Neural crest cell (in vitro differentiated cells): ENCODE measurements at regions not wholly inside any gene's neighbourhood (a gene's known extent, or its start where the extent isn't known, plus 50 kb on each side); places are given as distances from the start of the nearest gene placed in this dataset.

Experiments
- DNase-seq: peaks from one replicate; pipeline ENCODE4 v3.0.0; 2021; ENCODE audit warnings: low read depth, mixed read lengths, low spot score
- H3K27ac Mint-ChIP-seq: one replicate; pipeline ENCODE4 v1.8.0; 2021; ENCODE audit warnings: mild to moderate bottlenecking, mixed read lengths; ENCODE audit not compliant: unreplicated experiment
- H3K27me3 Mint-ChIP-seq: 2 replicates; pipeline ENCODE4 v1.8.0; 2021; ENCODE audit warnings: low read depth, mild to moderate bottlenecking, mixed read lengths
- H3K36me3 Mint-ChIP-seq: 2 replicates; pipeline ENCODE4 v1.8.0; 2021; ENCODE audit warnings: low read depth, mild to moderate bottlenecking, mixed read lengths
- H3K4me1 Mint-ChIP-seq: 2 replicates; pipeline ENCODE4 v1.8.0; 2021; ENCODE audit warnings: mixed read lengths
- H3K4me3 Mint-ChIP-seq: one replicate; pipeline ENCODE4 v1.8.0; 2021; ENCODE audit warnings: mild to moderate bottlenecking, mixed read lengths
- H3K9me3 Mint-ChIP-seq: 2 replicates; pipeline ENCODE4 v1.8.0; 2021; ENCODE audit warnings: mixed read lengths
- CTCF ChIP-seq: fragments of 200-600 bp; sonication (generic); conservative IDR thresholded peaks from 2 replicates; pipeline ENCODE4 v1.5.0; 2021; ENCODE audit warnings: antibody characterized with exemption, mild to moderate bottlenecking

DNA sequence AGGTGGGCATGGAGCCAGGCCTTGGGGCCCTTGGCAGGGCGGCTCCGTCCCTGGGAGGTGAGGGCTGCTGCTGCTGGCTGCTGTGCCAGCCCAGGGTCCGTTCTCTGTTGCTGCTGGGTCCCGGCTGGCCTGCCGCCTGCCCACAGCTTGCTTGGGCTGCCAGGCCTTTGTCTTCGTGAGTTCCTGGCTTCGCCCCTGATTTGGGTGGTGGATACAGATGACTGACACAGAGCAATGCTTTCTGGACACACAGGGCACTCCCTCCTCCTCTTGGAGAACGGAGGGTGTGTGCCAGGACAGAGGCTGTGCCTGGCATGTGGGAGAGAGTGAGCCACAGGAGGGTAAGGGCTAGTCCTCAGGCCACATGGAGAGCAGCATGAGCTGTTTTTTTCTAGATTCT lies 166.1 kb downstream of the MACROH2A1 start:
- TF ChIP-seq CTCF = no peak
- Mint-ChIP-seq H3K4me3 (no peak overlapping the region), H3K27me3 (peaks cover 3% of the 10 kb centered on the region), H3K36me3 (no peaks in the 10 kb centered on the region), H3K9me3 (no peaks in the 10 kb centered on the region), H3K4me1 (no peaks in the 10 kb centered on the region), H3K27ac (no peak overlapping the region)
- DNase-seq = no peak

- Mint-ChIP-seq H3K4me1 (no peaks in the 10 kb centered on the region), H3K27me3 (peaks cover 4% of the 10 kb centered on the region), H3K36me3 (no peaks in the 10 kb centered on the region), H3K27ac (peak overlapping the region; percentile 72), H3K4me3 (no peak overlapping the region), H3K9me3 (no peaks in the 10 kb centered on the region)
- TF ChIP-seq CTCF = no peak
- no peak for DNase-seq
These were observed 167.7 kb downstream of the MACROH2A1 start for GRCh38 chr5:135231289-135231688.

- H3K9me3 Mint-ChIP-seq = no peaks in the 10 kb centered on the region
- H3K4me3 Mint-ChIP-seq = no peak overlapping the region
- DNase-seq = no peak
- H3K27me3 Mint-ChIP-seq = peaks cover 4% of the 10 kb centered on the region
- peak overlapping the region; percentile 72 for H3K27ac Mint-ChIP-seq
- H3K4me1 Mint-ChIP-seq = no peaks in the 10 kb centered on the region
- no peak for TF ChIP-seq CTCF
- no peaks in the 10 kb centered on the region for H3K36me3 Mint-ChIP-seq
These were observed 168.6 kb downstream of the MACROH2A1 start for GRCh38 chr5:135230251-135230925.

- no peaks in the 10 kb centered on the region for H3K9me3 Mint-ChIP-seq
- H3K36me3 Mint-ChIP-seq = no peaks in the 10 kb centered on the region
- no peak for DNase-seq
- H3K4me1 Mint-ChIP-seq = no peaks in the 10 kb centered on the region
- no peak overlapping the region for H3K27ac Mint-ChIP-seq
- no peak for TF ChIP-seq CTCF
- H3K27me3 Mint-ChIP-seq = peaks cover 4% of the 10 kb centered on the region
- H3K4me3 Mint-ChIP-seq = no peak overlapping the region
These were observed 169.3 kb downstream of the MACROH2A1 start for GRCh38 chr5:135229679-135230132.

GRCh38 chr5:135229122-135229521 lies 169.9 kb downstream of the MACROH2A1 start:
- H3K4me3 Mint-ChIP-seq = no peak overlapping the region
- H3K27ac Mint-ChIP-seq = no peak overlapping the region
- H3K27me3 Mint-ChIP-seq = peaks cover 6% of the 10 kb centered on the region
- no peak for TF ChIP-seq CTCF
- H3K4me1 Mint-ChIP-seq = no peaks in the 10 kb centered on the region
- H3K36me3 Mint-ChIP-seq = no peaks in the 10 kb centered on the region
- no peak for DNase-seq
- no peaks in the 10 kb centered on the region for H3K9me3 Mint-ChIP-seq
